Uterus (tissue), 2 donors: ENCODE measurements at regions not wholly inside any gene's neighbourhood (a gene's known extent, or its start where the extent isn't known, plus 50 kb on each side); places are given as distances from the start of the nearest gene placed in this dataset.

ENCODE experiments used
- CTCF ChIP-seq, 4 experiments: fragments of 200-600 bp in 2 of 4; fragments of 450-650 bp in 2 of 4; sonication (generic) in 2 of 4; IDR thresholded peaks; one replicate each; pipeline ENCODE4 v1.5.1; 2016 to 2019; ENCODE audit warnings: antibody characterized with exemption in 4 of 4, mild to moderate bottlenecking in 2 of 4, moderate library complexity in 1 of 4
- POLR2A ChIP-seq, 2 donors: fragments of 450-650 bp; IDR thresholded peaks; one replicate each; pipeline ENCODE4 v1.6.1; 2016; ENCODE audit warnings: antibody characterized with exemption in 2 of 2, mild to moderate bottlenecking in 1 of 2, moderate library complexity in 1 of 2

GRCh38 chr5:37957218-37957617, 117.4 kb upstream of the GDNF start:
- TF ChIP-seq CTCF (IDR thresholded peaks at IDR 0.05) (no peak), POLR2A (IDR thresholded peaks at IDR 0.05) (no peak)
